ENCODE measurements at regions not wholly inside any gene's neighbourhood (a gene's known extent, or its start where the extent isn't known, plus 50 kb on each side); places are given as distances from the start of the nearest gene placed in this dataset.

- no peaks in the 10 kb centered on the region for H3F3A ChIP-seq (ENCODE audit: low read depth)
- Mint-ChIP-seq H3K4me1 (no peaks in the 10 kb centered on the region), H3K9me3 (no peaks in the 10 kb centered on the region), H3K4me3 (no peak overlapping the region), H3K27ac (no peak overlapping the region), H3K27me3 (ENCODE audit: insufficient read depth, low read depth) (no peaks in the 10 kb centered on the region), H3K36me3 (peaks cover 2% of the 10 kb centered on the region)
- H3K4me3 ChIP-seq, result no peak overlapping the region
- H3K79me2 ChIP-seq (ENCODE audit: low read depth), result no peaks in the 10 kb centered on the region
- H3K36me3 ChIP-seq, result no peaks in the 10 kb centered on the region
- no peak for TF ChIP-seq EZH2 (IDR thresholded peaks at IDR 0.05)
- no peak for TF ChIP-seq CTCF (IDR thresholded peaks at IDR 0.05)
- TF ChIP-seq EZH2phosphoT487 (IDR thresholded peaks at IDR 0.05), result no peak
- H3K4me2 ChIP-seq, result no peak overlapping the region
- no peaks in the 10 kb centered on the region for H3K4me1 ChIP-seq
- no peaks in the 10 kb centered on the region for H3K27me3 ChIP-seq
- no peaks in the 10 kb centered on the region for H3K9me3 ChIP-seq (ENCODE audit: low read depth)
- H3K27ac ChIP-seq, result no peak overlapping the region
- DNase-seq (ENCODE audit: low spot score), result no peak
- no peaks in the 10 kb centered on the region for H4K20me1 ChIP-seq (ENCODE audit: low read depth)
- peak overlapping the region; percentile 61 for H2AFZ ChIP-seq (replicated peaks)
- H3K9ac ChIP-seq, result no peak overlapping the region
Measured at GRCh38 chr5:52727576-52727975, 60.1 kb upstream of the ITGA1 start.

- no peaks in the 10 kb centered on the region for H3K27me3 Mint-ChIP-seq (ENCODE audit: insufficient read depth, low read depth)
- H3K27ac Mint-ChIP-seq, result no peak overlapping the region
- H3K4me3 Mint-ChIP-seq, result no peak overlapping the region
- H3K9me3 Mint-ChIP-seq, result no peaks in the 10 kb centered on the region
- no peaks in the 10 kb centered on the region for H3K79me2 ChIP-seq (ENCODE audit: low read depth)
- H3K9me3 ChIP-seq (ENCODE audit: low read depth), result no peaks in the 10 kb centered on the region
- no peaks in the 10 kb centered on the region for H3K4me1 Mint-ChIP-seq
- peaks cover 2% of the 10 kb centered on the region for H3K36me3 Mint-ChIP-seq
- DNase-seq (ENCODE audit: low spot score), result no peak
- no peak overlapping the region for H3K4me2 ChIP-seq
- H3K27me3 ChIP-seq, result no peaks in the 10 kb centered on the region
- H4K20me1 ChIP-seq (ENCODE audit: low read depth), result no peaks in the 10 kb centered on the region
- H3K27ac ChIP-seq, result no peak overlapping the region
- no peak overlapping the region for H3K9ac ChIP-seq
- H2AFZ ChIP-seq (replicated peaks), result no peak overlapping the region
- H3K4me1 ChIP-seq, result no peaks in the 10 kb centered on the region
- no peak for TF ChIP-seq EZH2phosphoT487 (IDR thresholded peaks at IDR 0.05)
- TF ChIP-seq EZH2 (IDR thresholded peaks at IDR 0.05), result no peak
- TF ChIP-seq CTCF (IDR thresholded peaks at IDR 0.05), result no peak
- H3K36me3 ChIP-seq, result no peaks in the 10 kb centered on the region
- no peaks in the 10 kb centered on the region for H3F3A ChIP-seq (ENCODE audit: low read depth)
- no peak overlapping the region for H3K4me3 ChIP-seq
Measured at GRCh38 chr5:52728224-52728623, 59.5 kb upstream of the ITGA1 start.

- Histone ChIP-seq H2AFZ (replicated peaks) (no peak overlapping the region), H3K79me2 (ENCODE audit: low read depth) (no peaks in the 10 kb centered on the region), H3K36me3 (no peaks in the 10 kb centered on the region), H3F3A (ENCODE audit: low read depth) (no peaks in the 10 kb centered on the region), H3K4me2 (no peak overlapping the region), H3K4me3 (no peak overlapping the region), H4K20me1 (ENCODE audit: low read depth) (no peaks in the 10 kb centered on the region), H3K4me1 (no peaks in the 10 kb centered on the region), H3K27ac (no peak overlapping the region), H3K27me3 (no peaks in the 10 kb centered on the region), H3K9me3 (ENCODE audit: low read depth) (no peaks in the 10 kb centered on the region), H3K9ac (no peak overlapping the region)
- Mint-ChIP-seq H3K36me3 (peaks cover 2% of the 10 kb centered on the region), H3K9me3 (no peaks in the 10 kb centered on the region), H3K4me3 (no peak overlapping the region), H3K27me3 (ENCODE audit: insufficient read depth, low read depth) (no peaks in the 10 kb centered on the region), H3K4me1 (no peaks in the 10 kb centered on the region), H3K27ac (no peak overlapping the region)
- DNase-seq (ENCODE audit: low spot score), result no peak
- no peak for TF ChIP-seq CTCF (IDR thresholded peaks at IDR 0.05)
- no peak for TF ChIP-seq EZH2 (IDR thresholded peaks at IDR 0.05)
- no peak for TF ChIP-seq EZH2phosphoT487 (IDR thresholded peaks at IDR 0.05)
Measured at GRCh38 chr5:52728686-52729085, 59.0 kb upstream of the ITGA1 start.

Data from neural progenitor cell (in vitro differentiated cells).